Breast epithelium (tissue), 4 donors: ENCODE measurements at regions not wholly inside any gene's neighbourhood (a gene's known extent, or its start where the extent isn't known, plus 50 kb on each side); places are given as distances from the start of the nearest gene placed in this dataset.
"Not testable (repeated sequence)": the region's sequence is repeated elsewhere in the genome, so short reads cannot be mapped to it uniquely, and the experiment has no call there.

Source experiments
- DNase-seq, 2 donors: peaks; one replicate each; pipeline ENCODE4 v3.0.0-alpha.2; 2019; ENCODE audit warnings: low spot score in 2 of 2
- H3K27ac ChIP-seq, 2 donors: fragments of 200-600 bp; sonication (generic) in 1 of 2; one replicate each; pipeline ENCODE4 v1.5.1; 2016 to 2019; ENCODE audit warnings: mild to moderate bottlenecking in 1 of 2
- H3K27me3 ChIP-seq, 2 donors: fragments of 200-600 bp; sonication (generic) in 1 of 2; one replicate each; pipeline versions ENCODE4 v1.5.1 to v1.6.0; 2017 to 2019; ENCODE audit warnings: control low read depth in 1 of 2, mild to moderate bottlenecking in 1 of 2
- H3K36me3 ChIP-seq: fragments of 200-600 bp; one replicate; pipeline ENCODE4 v1.5.1; 2019
- H3K4me1 ChIP-seq, 2 donors: fragments of 200-600 bp; sonication (generic); one replicate each; pipeline ENCODE4 v1.5.1; 2016 to 2019; ENCODE audit warnings: control low read depth in 1 of 2
- H3K4me3 ChIP-seq, 3 donors: fragments of 200-600 bp; sonication (generic); 1 replicate in 2 of 3; 2 replicates in 1 of 3; pipeline ENCODE4 v1.5.1; 2016 to 2019; ENCODE audit warnings: mild to moderate bottlenecking in 3 of 3, moderate library complexity in 2 of 3
- H3K9me3 ChIP-seq, 2 donors: fragments of 200-600 bp; sonication (generic) in 1 of 2; one replicate each; pipeline ENCODE4 v1.5.1; 2016 to 2019; ENCODE audit warnings: control low read depth in 1 of 2
- CTCF ChIP-seq, 3 donors: fragments of 450-650 bp; IDR thresholded peaks; one replicate each; pipeline ENCODE4 v1.5.1; 2016 to 2017; ENCODE audit warnings: antibody characterized with exemption in 3 of 3, mild to moderate bottlenecking in 3 of 3, moderate library complexity in 3 of 3
- POLR2A ChIP-seq: fragments of 450-650 bp; IDR thresholded peaks from one replicate; pipeline ENCODE4 v1.6.1; 2016; ENCODE audit warnings: antibody characterized with exemption, mild to moderate bottlenecking, moderate library complexity
- POLR2AphosphoS5 ChIP-seq, 3 donors: sonication (generic); formaldehyde crosslinking; IDR thresholded peaks; one replicate each; pipeline ENCODE4 v1.6.1; 2017; ENCODE audit warnings: antibody characterized with exemption in 3 of 3
- intact Hi-C: fragments of 100-400 bp; cut with DNase I; formaldehyde crosslinking; loops from one replicate; pipeline ENCODE4 v1.15.1; 2023; ENCODE audit warnings: low total_unique reads

- Histone ChIP-seq H3K4me3 (no peak overlapping the region), H3K4me1 (peaks cover 0 to 4% of the 10 kb centered on the region in 2 donors), H3K27ac (no peak overlapping the region), H3K27me3 (peaks cover 0 to 66% of the 10 kb centered on the region in 2 donors), H3K36me3 (no peaks in the 10 kb centered on the region), H3K9me3 (no peaks in the 10 kb centered on the region)
- intact Hi-C loops: no loop called here
- TF ChIP-seq CTCF (IDR thresholded peaks at IDR 0.05): no peak
- TF ChIP-seq POLR2AphosphoS5 (IDR thresholded peaks at IDR 0.05): no peak
- no peak for TF ChIP-seq POLR2A
- no peak for DNase-seq
These were observed 155.6 kb downstream of the BRD1 start for GRCh38 chr22:49672014-49672516.

- peaks cover 0 to 4% of the 10 kb centered on the region in 2 donors for H3K4me1 ChIP-seq
- intact Hi-C loops: no loop called here
- TF ChIP-seq CTCF (IDR thresholded peaks at IDR 0.05): no peak
- no peak for TF ChIP-seq POLR2AphosphoS5 (IDR thresholded peaks at IDR 0.05)
- TF ChIP-seq POLR2A: no peak
- DNase-seq: peak in 1 of 2 donors; percentile 20
- H3K27me3 ChIP-seq: peaks cover 0 to 62% of the 10 kb centered on the region in 2 donors
- H3K4me3 ChIP-seq: peak overlapping the region; percentile 35 to 63 (median 39)
- H3K9me3 ChIP-seq: no peaks in the 10 kb centered on the region
- H3K27ac ChIP-seq: no peak overlapping the region
- H3K36me3 ChIP-seq: no peaks in the 10 kb centered on the region
These were observed 156.2 kb downstream of the BRD1 start for GRCh38 chr22:49671331-49672013.

DNA sequence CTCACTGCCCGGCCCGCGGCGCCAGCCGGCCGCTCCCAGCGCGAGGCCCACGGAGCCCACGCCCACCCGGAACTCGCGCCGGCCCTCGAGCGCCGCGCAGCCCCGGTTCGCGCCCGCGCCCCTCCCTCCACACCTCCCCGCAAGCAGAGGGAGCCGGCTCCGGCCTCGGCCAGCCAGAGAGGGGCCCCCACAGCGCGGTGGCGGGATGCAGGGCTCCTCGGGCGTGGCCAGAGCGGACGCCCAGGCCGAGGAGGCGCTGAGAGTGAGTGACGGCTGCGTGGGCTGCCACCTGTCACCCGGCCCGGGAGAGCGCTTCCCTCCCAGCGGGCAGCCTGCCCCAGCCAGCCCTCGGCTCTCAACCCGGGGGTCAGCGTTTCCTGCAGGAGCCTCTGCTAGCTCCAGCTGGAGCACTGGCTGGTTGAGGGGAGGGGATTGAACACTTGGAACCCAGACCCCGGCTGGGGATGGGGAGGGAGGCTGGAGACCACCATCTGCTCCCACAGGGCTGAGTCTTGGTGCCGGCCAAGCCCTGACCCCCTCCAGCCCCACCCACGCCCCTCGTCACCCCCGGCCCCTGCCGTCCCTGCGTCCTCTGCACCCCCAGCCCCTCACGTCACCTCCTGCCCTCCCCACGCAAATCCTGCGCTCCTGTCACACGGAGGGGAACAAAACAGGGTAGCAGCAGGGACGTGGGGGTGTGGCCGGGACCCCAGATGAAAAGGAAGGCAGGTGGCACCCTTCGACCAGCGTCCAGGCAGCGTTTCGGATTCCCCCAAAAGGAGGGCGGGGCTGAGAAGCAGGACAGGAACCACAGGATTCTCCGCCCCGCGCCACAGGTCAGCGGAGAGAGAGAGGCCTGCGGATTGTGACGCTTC, 157.0 kb downstream of the BRD1 start:
- peak overlapping the region; percentile 35 to 63 (median 39) for H3K4me3 ChIP-seq
- DNase-seq: peak in 1 of 2 donors; percentile 46

DNA sequence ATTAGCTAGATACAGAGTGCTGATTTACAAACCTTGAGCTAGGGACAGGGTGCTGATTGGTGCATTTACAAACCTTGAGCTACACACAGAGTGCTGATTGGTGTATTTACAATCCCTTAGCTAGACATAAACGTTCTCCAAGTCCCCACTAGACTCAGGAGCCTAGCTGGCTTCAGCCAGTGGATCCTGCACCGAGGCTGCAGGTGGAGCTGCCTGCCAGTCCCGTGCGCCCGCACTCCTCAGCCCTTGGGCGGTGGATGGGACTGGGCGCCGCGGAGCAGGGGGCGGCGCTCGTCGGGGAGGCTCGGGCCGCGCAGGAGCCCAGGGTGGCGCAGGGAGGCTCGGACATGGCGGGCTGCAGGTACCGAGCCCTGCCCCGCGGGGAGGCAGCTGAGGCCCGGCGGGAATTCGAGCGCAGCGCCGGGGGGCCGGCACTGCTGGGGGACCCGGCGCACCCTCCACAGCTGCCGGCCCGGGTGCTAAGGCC, 157.7 kb downstream of the BRD1 start:
- intact Hi-C loops, H3K4me1 ChIP-seq, H3K9me3 ChIP-seq, H3K27ac ChIP-seq, H3K36me3 ChIP-seq: not testable (repeated sequence)
- DNase-seq: peak in 1 of 2 donors; percentile 44
- peaks cover under 1 to 67% of the 10 kb centered on the region in 2 donors for H3K27me3 ChIP-seq
- H3K4me3 ChIP-seq: peak overlapping the region; percentile 35 to 63 (median 39)

More for the DNA sequence above, 157.0 kb downstream of the BRD1 start:
- intact Hi-C loops: no loop called here
- Histone ChIP-seq H3K4me1 (peaks cover 0 to 4% of the 10 kb centered on the region in 2 donors), H3K27ac (no peak overlapping the region), H3K36me3 (no peaks in the 10 kb centered on the region), H3K9me3 (no peaks in the 10 kb centered on the region), H3K27me3 (peaks cover 0 to 67% of the 10 kb centered on the region in 2 donors)
- TF ChIP-seq POLR2AphosphoS5 (IDR thresholded peaks at IDR 0.05) (no peak), POLR2A (no peak), CTCF (IDR thresholded peaks at IDR 0.05) (no peak)

DNA sequence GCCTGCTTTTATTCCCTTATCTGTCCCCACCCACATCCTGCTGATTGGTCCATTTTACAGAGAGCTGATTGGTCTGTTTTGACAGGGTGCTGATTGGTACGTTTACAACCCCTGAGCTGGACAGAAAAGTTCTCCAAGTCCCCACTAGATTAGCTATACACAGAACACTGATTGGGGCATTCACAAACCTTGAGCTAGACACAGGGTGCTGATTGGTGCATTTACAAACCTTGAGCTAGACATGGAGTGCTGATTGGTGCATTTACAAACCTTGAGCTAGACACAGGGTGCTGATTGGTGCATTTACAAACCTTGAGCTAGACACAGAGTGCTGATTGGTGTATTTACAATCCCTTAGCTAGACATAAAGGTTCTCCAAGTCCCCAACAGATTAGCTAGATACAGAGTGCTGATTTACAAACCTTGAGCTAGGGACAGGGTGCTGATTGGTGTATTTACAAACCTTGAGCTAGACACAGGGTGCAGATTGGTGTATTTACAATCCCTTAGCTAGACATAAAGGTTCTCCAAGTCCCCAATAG, 158.2 kb downstream of the BRD1 start:
- peaks cover 2 to 68% of the 10 kb centered on the region in 2 donors for H3K27me3 ChIP-seq
- not testable (repeated sequence) for H3K27ac ChIP-seq

More for the DNA sequence above, 158.2 kb downstream of the BRD1 start:
- H3K4me3 ChIP-seq, intact Hi-C loops, H3K4me1 ChIP-seq, H3K9me3 ChIP-seq, H3K36me3 ChIP-seq, DNase-seq: not testable (repeated sequence)
